NCI-H1092 (cell line): ENCODE measurements at regions not wholly inside any gene's neighbourhood (a gene's known extent, or its start where the extent isn't known, plus 50 kb on each side); places are given as distances from the start of the nearest gene placed in this dataset.
"Not testable (repeated sequence)": the region's sequence is repeated elsewhere in the genome, so short reads cannot be mapped to it uniquely, and the experiment has no call there.

Source experiments
- DNase-seq: peaks from one replicate; lab custom pipeline; 2025; lab: John Stamatoyannopoulos, UW

- no peak for DNase-seq
Measured at GRCh38 chr11:25515576-25515975, 816.4 kb upstream of the ANO3 start.

- no peak for DNase-seq
Measured at GRCh38 chr11:25520459-25520858, 811.5 kb upstream of the ANO3 start.

GRCh38 chr11:25527841-25528240 is 804.1 kb upstream of the ANO3 start:
- no peak for DNase-seq

DNA sequence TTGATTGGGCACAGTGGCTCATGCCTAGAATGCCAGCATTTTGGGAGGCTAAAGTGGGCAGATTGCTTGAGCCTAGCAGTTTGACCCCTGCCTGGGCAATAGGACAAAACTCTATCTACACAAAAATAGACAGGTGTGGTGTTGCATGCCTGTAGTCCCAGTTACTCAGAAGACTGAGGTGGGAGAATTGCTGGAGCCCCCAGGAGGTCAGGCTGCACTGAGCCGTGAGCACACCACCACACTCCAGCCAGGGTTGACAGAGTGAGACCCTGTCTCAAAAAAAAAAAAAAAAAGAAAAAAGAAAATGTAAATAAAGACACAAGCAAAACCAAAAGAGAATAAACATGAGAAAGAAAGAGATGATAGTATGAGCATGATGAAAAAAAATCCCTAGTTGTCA is 802.4 kb upstream of the ANO3 start:
- DNase-seq, result no peak

DNA sequence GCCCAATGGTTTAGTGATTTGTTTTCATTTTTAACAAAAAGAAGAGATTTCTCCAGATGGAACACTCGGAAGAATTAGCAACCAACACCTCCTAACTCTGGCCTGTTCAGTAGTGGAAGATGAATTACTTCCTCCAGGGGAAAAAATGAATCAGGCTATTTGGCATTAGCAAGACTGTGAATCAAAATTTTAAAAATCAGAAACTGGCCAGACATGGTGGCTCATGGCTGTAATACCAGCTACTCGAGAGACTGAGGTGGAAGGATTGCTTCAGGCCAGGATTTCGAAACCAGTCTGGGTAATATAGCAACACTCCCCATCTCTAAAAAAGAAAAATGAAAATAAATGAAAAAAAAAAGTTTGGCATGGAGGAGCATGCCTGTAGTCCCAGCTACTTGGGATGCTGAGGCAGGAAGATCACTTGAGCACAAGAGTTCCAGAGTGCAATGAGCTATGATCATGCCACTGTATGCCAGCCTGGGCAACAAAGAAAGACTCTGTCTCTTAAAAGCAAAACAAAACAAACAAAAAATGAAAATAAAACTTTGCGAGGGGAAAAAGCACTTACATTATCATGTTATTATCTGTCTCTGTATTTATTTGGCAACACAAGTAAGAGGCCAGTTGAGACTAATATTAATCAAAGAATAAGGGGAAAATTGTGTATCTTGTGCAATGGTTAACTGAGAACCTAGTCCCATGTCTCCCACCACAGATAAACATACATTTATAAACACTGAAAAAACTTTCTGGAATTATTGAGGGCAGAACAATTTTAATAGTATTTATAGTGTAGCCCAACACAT is 796.3 kb upstream of the ANO3 start:
- DNase-seq, result no peak

- no peak for DNase-seq
Measured at GRCh38 chr11:25536289-25536688, 795.6 kb upstream of the ANO3 start.

DNA sequence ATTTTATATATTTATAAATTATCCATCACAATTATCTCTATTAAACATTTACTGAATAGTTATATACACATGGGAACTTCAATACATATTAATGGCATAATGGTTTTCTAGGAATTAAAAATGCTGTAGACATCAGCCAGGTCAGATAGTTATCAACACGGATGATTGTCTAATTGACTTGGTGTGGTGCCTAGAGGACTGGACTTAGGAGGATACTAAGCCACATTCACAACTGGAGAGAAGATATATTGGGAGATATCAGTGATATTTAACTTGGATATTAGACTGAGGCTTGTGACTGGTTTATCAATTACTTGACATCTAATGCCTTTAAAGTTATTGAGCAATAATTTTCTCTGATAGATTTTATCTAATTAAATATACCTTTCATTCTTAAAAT is 794.5 kb upstream of the ANO3 start:
- DNase-seq, result no peak

DNA sequence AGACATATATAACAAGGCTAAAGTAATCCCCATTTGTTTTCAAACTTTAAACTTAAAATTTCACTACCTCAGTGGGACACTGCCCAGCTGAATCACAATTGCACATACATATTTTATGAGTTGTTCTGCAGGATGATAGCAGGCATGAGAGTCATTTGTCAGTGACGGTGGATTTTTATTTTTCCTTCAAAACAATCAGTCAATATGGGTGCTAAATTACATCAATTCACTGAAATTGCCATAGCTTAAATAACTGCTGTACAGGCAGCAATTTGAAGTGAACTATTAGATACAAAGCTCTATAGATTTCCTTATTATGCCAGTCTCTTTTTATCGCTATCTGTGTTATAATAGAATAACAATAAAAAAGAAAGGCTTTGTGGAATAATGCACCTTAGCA is 784.6 kb upstream of the ANO3 start:
- DNase-seq, result no peak

GRCh38 chr11:25562417-25562816 is 769.5 kb upstream of the ANO3 start:
- DNase-seq, result no peak

DNA sequence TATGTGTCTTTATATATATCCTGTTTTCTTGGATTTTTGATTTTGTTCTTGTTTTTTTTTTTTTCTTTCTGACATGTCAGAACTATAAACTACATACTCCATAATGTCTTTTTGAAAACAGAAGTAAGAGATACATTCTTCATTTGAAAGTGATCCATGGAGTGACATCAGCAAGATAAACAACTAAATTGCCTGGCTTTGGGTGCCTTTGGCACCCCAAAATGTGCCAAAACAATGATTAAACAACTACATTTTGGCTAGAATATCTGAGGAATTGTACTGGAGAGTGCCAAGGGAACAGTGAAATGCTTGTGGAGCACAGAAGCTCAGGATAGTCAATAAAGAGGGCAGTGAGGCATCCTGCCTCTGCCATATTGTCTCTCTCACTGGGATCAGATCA is 766.1 kb upstream of the ANO3 start:
- no peak for DNase-seq

DNA sequence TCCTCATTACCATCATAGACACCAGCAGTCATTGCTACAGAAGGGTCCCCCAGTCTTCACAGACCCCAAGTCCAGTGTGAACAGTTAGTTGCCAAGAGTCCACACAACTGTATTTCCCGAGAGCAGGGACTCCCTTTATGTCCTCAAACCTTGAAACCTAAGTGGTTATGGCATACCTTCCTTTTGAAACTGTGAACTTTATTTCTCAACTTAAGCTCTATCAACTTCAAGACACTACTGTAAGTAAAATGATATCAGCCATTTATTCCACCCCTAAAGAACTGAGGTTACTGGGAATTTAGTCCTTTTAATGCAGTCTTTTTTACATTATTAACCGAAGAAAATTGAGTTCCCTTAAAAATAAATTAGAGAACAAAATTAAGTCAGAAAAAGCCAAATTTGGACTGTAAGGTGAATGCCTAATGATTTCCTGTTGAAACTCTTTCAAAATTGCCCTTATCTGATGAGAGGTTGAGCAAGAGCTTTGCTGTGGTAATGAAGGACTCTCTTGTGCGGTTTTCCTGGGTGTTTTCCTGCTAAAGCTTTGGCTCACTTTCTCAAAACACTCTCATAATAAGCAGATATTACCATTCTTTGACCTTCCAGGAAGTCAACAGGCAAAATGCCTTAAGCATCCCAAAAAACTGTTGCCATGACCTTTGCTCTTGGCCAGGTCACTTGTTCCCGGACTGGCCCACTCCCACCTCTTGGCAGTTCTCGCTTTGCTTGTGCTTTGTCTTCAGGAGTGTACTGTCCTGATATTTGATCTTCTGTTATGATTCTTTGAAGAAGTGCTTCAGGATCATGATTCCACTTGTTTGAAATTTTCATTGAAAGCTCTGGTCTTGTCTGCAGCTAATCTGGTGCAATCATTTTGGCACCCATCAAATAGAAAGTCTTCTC is 765.4 kb upstream of the ANO3 start:
- DNase-seq, result no peak

DNA sequence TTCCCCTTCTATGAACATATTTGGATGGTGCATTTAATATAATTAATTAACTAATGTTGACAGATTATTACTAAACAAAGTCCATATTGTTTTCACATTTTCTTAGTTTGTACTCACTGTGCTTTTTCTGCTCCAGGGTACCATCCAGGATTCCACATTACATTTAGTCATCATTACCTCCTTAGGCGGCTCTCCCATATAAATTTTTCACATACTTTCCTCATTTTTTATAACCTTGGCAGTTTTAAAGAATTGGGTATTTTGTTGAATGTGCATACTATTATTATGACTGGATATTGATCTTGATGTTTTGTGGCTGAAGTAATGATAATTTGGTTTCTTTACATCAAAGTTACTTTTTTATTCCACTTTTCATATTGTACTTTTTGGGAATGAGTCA is 755.6 kb upstream of the ANO3 start:
- DNase-seq, result no peak

GRCh38 chr11:25579554-25579953 is 752.4 kb upstream of the ANO3 start:
- DNase-seq, result not testable (repeated sequence)

GRCh38 chr11:25583596-25583995 is 748.3 kb upstream of the ANO3 start:
- no peak for DNase-seq

GRCh38 chr11:25587496-25587895 is 744.4 kb upstream of the ANO3 start:
- no peak for DNase-seq

DNA sequence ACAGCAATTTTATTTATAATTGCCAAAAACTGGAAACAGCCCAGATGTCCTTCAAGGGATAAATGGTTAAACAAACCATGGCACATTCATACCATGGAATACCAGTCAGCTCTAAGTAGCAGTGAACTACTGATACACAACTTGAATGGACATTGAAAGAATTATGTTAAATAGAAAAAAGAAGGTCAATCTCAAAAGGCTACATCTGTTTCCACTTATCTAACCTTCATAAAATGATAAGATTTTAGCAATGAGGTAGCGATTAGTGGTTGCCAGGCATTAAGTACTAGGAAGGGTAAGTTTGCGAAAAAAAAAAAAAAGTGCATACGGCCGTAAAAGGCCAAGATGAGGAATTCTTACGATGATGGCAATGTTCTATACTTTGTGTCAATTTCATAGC is 738.7 kb upstream of the ANO3 start:
- no peak for DNase-seq

GRCh38 chr11:25596701-25597100 is 735.2 kb upstream of the ANO3 start:
- DNase-seq, result no peak

- DNase-seq, result no peak
Measured at GRCh38 chr11:25597696-25598095, 734.2 kb upstream of the ANO3 start.

GRCh38 chr11:25602149-25602548 is 729.8 kb upstream of the ANO3 start:
- no peak for DNase-seq

DNA sequence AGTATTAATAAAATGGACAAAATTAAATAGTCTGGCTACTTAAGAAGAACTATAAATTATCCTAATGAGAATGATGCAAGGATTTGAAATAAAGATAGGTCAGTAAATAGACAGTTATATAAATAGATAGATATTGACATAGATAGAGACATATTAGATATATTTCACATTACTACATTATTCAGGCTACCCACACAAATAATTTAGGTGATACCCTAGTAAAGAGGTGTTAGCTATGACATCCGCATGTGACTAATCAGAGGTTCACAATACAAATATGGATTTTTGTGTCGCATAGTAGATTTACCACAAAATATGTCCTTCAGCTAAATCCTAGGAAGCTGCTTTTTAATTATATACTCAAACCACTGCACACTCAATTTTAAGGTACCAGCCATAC is 729.0 kb upstream of the ANO3 start:
- no peak for DNase-seq

GRCh38 chr11:25612806-25613205 is 719.1 kb upstream of the ANO3 start:
- DNase-seq, result no peak

DNA sequence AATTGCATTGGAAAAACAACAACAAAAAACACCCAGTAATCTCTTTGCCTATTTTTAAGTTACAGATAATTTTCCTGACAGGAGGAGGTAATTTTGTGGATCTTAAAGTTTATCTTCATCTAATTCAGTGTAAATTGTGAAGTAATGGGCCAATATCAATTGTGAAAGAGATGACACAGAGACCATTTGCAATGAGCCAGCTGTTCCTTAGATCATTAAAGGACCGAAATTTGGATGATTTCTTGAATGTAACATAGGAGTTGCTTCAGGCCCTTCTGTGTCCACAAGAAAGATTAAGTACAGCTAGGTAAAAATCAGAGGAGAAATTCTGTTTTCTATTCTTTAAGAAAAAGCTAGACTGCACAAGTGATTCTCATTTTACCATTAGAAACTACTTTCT is 718.5 kb upstream of the ANO3 start:
- no peak for DNase-seq

- no peak for DNase-seq
Measured at GRCh38 chr11:25613865-25614264, 718.1 kb upstream of the ANO3 start.
